Tibial nerve (tissue), 4 donors: ENCODE measurements at regions not wholly inside any gene's neighbourhood (a gene's known extent, or its start where the extent isn't known, plus 50 kb on each side); places are given as distances from the start of the nearest gene placed in this dataset.

Source experiments
- EP300 ChIP-seq, 2 donors: sonication (generic); formaldehyde crosslinking; IDR thresholded peaks; one replicate each; pipeline ENCODE4 v1.6.1; 2017; ENCODE audit warnings: antibody characterized with exemption in 2 of 2, mild to moderate bottlenecking in 1 of 2
- POLR2A ChIP-seq, 2 donors: fragments of 450-650 bp; IDR thresholded peaks; one replicate each; pipeline ENCODE4 v1.6.1; 2017; ENCODE audit warnings: antibody characterized with exemption in 2 of 2, mild to moderate bottlenecking in 2 of 2, moderate library complexity in 2 of 2
- TF ChIP-seq, protein P1 (sequence below), 5 experiments: fragments of 200-600 bp in 3 of 5; fragments of 450-650 bp in 2 of 5; sonication (generic) in 3 of 5; IDR thresholded peaks; one replicate each; pipeline ENCODE4 v1.5.1; 2016 to 2019; ENCODE audit warnings: antibody characterized with exemption in 5 of 5, mild to moderate bottlenecking in 3 of 5, moderate library complexity in 2 of 5

DNA sequence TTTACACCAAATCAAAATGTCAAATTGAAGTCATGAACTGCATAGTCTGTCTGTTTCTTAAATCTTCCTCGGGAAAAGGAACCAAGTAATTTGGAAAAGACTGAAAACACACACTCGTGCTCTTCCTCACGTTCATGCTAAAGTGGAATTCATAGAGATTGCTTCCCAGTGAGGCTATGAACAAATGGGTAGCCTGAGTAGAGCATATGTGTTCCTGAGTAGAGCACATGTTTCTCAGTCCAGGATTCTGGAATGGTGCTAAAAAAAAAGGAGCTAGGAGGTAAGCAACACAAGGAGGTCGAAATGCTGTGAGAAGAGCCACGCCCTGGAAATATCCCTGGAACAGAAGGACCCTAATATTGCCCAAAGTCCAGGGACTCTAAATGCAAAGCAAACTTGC lies 494.2 kb upstream of the THBS1 start:
- TF ChIP-seq, protein P1, sequence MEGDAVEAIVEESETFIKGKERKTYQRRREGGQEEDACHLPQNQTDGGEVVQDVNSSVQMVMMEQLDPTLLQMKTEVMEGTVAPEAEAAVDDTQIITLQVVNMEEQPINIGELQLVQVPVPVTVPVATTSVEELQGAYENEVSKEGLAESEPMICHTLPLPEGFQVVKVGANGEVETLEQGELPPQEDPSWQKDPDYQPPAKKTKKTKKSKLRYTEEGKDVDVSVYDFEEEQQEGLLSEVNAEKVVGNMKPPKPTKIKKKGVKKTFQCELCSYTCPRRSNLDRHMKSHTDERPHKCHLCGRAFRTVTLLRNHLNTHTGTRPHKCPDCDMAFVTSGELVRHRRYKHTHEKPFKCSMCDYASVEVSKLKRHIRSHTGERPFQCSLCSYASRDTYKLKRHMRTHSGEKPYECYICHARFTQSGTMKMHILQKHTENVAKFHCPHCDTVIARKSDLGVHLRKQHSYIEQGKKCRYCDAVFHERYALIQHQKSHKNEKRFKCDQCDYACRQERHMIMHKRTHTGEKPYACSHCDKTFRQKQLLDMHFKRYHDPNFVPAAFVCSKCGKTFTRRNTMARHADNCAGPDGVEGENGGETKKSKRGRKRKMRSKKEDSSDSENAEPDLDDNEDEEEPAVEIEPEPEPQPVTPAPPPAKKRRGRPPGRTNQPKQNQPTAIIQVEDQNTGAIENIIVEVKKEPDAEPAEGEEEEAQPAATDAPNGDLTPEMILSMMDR (IDR thresholded peaks at IDR 0.05): no peak
- TF ChIP-seq POLR2A (IDR thresholded peaks at IDR 0.05) (no peak), EP300 (IDR thresholded peaks at IDR 0.05) (no peak)
